GM10266 (cell line): ENCODE measurements at regions not wholly inside any gene's neighbourhood (a gene's known extent, or its start where the extent isn't known, plus 50 kb on each side); places are given as distances from the start of the nearest gene placed in this dataset.

Experiments used
- DNase-seq: peaks from one replicate; pipeline ENCODE4 v3.0.0; 2012; ENCODE audit errors: extremely low spot score
- CTCF ChIP-seq: IDR thresholded peaks from 2 replicates; pipeline ENCODE4 v1.5.1; 2012; ENCODE audit warnings: mild to moderate bottlenecking, low read depth; ENCODE audit not compliant: control insufficient read depth, insufficient read depth; ENCODE audit errors: missing control alignments

- DNase-seq, result no peak
- TF ChIP-seq CTCF, result no peak
Measured at GRCh38 chr1:224535641-224536040, 80.5 kb upstream of the CNIH3 start.

GRCh38 chr1:224539971-224540370 lies 76.1 kb upstream of the CNIH3 start:
- TF ChIP-seq CTCF, result no peak
- no peak for DNase-seq

- DNase-seq, result no peak
- no peak for TF ChIP-seq CTCF
Measured at GRCh38 chr1:224540535-224540934, 75.6 kb upstream of the CNIH3 start.

- no peak for DNase-seq
- no peak for TF ChIP-seq CTCF
Measured at GRCh38 chr1:224541072-224541790, 74.9 kb upstream of the CNIH3 start.

GRCh38 chr1:224541901-224542630 lies 74.1 kb upstream of the CNIH3 start:
- no peak for TF ChIP-seq CTCF
- no peak for DNase-seq

- no peak for TF ChIP-seq CTCF
- no peak for DNase-seq
Measured at GRCh38 chr1:224542783-224543440, 73.2 kb upstream of the CNIH3 start.

GRCh38 chr1:224543453-224543852 lies 72.7 kb upstream of the CNIH3 start:
- DNase-seq, result no peak
- no peak for TF ChIP-seq CTCF
